Prostate gland (tissue), 2 donors: ENCODE measurements at regions not wholly inside any gene's neighbourhood (a gene's known extent, or its start where the extent isn't known, plus 50 kb on each side); places are given as distances from the start of the nearest gene placed in this dataset.

ENCODE experiments used
- CTCF ChIP-seq, 4 experiments: fragments of 200-600 bp in 2 of 4; fragments of 450-650 bp in 2 of 4; sonication (generic) in 2 of 4; IDR thresholded peaks; 1 replicate in 3 of 4; 2 replicates in 1 of 4; pipeline ENCODE4 v1.5.1; 2016 to 2019; ENCODE audit warnings: antibody characterized with exemption in 4 of 4, mild to moderate bottlenecking in 2 of 4, moderate library complexity in 2 of 4
- POLR2AphosphoS5 ChIP-seq: sonication (generic); formaldehyde crosslinking; IDR thresholded peaks from one replicate; pipeline ENCODE4 v1.6.1; 2017; ENCODE audit warnings: antibody characterized with exemption

DNA sequence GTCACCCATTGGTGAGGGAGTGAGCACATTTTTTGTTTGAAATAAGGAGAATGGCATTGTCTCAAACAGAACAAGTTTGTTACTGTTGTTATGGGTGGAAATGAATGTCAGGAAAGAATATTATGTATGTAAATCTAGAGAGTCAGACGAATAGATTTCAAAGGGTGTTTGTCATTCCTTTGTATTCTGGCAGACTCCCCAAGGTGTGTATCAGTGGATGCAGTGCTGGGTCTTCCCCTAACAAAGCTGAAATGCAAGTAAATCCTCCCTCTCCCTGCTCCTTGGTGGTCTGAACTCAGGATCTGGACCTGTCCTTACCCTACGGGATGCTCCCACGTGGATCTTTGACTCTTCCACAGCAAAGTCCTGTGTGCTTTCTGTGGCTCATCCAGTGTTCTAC lies 139.5 kb upstream of the ZNF516 start:
- TF ChIP-seq CTCF (IDR thresholded peaks at IDR 0.05) (no peak), POLR2AphosphoS5 (no peak)
